ENCODE measurements at regions not wholly inside any gene's neighbourhood (a gene's known extent, or its start where the extent isn't known, plus 50 kb on each side); places are given as distances from the start of the nearest gene placed in this dataset.

GRCh38 chr14:71361874-71362273, 454.6 kb downstream of the PCNX1 start:
- no peak overlapping the region for H3K4me3 ChIP-seq
- 95% methylated on average over 8 of the region's 8 CpGs for WGBS
- peak overlapping the region in 1 of 4 donors; percentile 4 for H3K27ac ChIP-seq (replicated peaks in 1 of 4)
- peaks cover 19 to 82% (median 62%) of the 10 kb centered on the region in 4 donors for H3K4me1 ChIP-seq
- no peak for DNase-seq (ENCODE audit: extremely low spot score)
- no peaks in the 10 kb centered on the region for H3K9me3 ChIP-seq
- TF ChIP-seq EP300 (IDR thresholded peaks at IDR 0.05) (no peak), POLR2AphosphoS5 (IDR thresholded peaks at IDR 0.05) (no peak), POLR2A (IDR thresholded peaks at IDR 0.05; ENCODE audit: low read depth) (no peak), CTCF (IDR thresholded peaks at IDR 0.05) (no peak)
- no peaks in the 10 kb centered on the region for H3K27me3 ChIP-seq
- intact Hi-C loops (cut with DNase I): no loop called here
- H3K36me3 ChIP-seq: no peaks in the 10 kb centered on the region

- TF ChIP-seq POLR2A (IDR thresholded peaks at IDR 0.05; ENCODE audit: low read depth): no peak
- TF ChIP-seq CTCF (IDR thresholded peaks at IDR 0.05): no peak
- TF ChIP-seq POLR2AphosphoS5 (IDR thresholded peaks at IDR 0.05): no peak
- TF ChIP-seq EP300 (IDR thresholded peaks at IDR 0.05): no peak
- H3K4me1 ChIP-seq: peaks cover 19 to 78% (median 58%) of the 10 kb centered on the region in 4 donors
Measured at GRCh38 chr14:71362282-71362681, 455.0 kb downstream of the PCNX1 start.

DNA sequence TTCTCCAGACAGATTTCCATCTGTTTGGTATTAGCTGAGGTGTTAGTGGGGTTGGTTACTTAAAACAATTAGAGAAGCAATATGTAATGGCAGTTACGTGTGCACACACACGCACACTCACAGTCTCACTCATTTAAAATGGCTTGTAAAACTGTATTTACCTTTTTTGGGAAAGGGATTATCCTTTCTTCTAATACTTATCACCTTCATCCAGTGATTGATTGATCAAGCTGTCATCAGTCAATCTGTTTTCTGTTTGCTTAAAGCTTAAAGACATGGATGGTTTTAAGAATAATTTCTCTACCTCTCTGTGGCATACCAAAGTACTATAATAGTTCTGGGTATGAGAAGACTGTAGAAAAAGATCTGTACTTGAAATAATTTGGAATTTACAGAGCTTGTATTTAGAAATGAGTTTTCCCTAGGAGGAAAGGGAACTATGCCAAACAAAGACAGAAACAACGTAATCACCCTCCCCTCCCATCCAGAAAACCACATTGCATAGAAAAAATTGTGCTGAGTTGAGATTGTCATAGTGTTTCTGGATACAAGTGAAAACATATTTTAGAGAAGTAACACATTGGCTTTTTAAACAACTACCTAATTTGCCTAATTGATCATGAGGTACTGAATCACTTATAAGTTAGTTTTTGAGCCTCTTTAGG, 455.8 kb downstream of the PCNX1 start:
- 63% methylated on average over 3 of the region's 3 CpGs for WGBS
- no peak for DNase-seq (ENCODE audit: extremely low spot score)
- peaks cover 19 to 70% (median 53%) of the 10 kb centered on the region in 4 donors for H3K4me1 ChIP-seq
- H3K36me3 ChIP-seq: no peaks in the 10 kb centered on the region
- no peaks in the 10 kb centered on the region for H3K9me3 ChIP-seq
- peak overlapping the region; percentile 17 to 73 (median 60) for H3K27ac ChIP-seq (replicated peaks in 1 of 4)
- no peak overlapping the region for H3K4me3 ChIP-seq
- intact Hi-C loops (cut with DNase I): no loop called here
- no peak for TF ChIP-seq POLR2A (IDR thresholded peaks at IDR 0.05; ENCODE audit: low read depth)
- TF ChIP-seq EP300 (IDR thresholded peaks at IDR 0.05): no peak
- TF ChIP-seq CTCF (IDR thresholded peaks at IDR 0.05): no peak
- no peak for TF ChIP-seq POLR2AphosphoS5 (IDR thresholded peaks at IDR 0.05)
- H3K27me3 ChIP-seq: no peaks in the 10 kb centered on the region

More at GRCh38 chr14:71362282-71362681, 455.0 kb downstream of the PCNX1 start:
- 73% methylated on average over 2 of the region's 2 CpGs for WGBS
- DNase-seq (ENCODE audit: extremely low spot score): peak; percentile 7
- intact Hi-C loops (cut with DNase I): no loop called here
- Histone ChIP-seq H3K9me3 (no peaks in the 10 kb centered on the region), H3K27ac (replicated peaks in 1 of 4) (no peak overlapping the region), H3K36me3 (no peaks in the 10 kb centered on the region), H3K27me3 (no peaks in the 10 kb centered on the region), H3K4me3 (no peak overlapping the region)

- H3K27me3 ChIP-seq: no peaks in the 10 kb centered on the region
- peak overlapping the region; percentile 51 to 73 (median 66) for H3K27ac ChIP-seq (replicated peaks in 1 of 4)
- intact Hi-C loops (cut with DNase I): no loop called here
- peaks cover 19 to 58% (median 43%) of the 10 kb centered on the region in 4 donors for H3K4me1 ChIP-seq
- no peak for DNase-seq (ENCODE audit: extremely low spot score)
- 57% methylated on average over 8 of the region's 8 CpGs for WGBS
- H3K36me3 ChIP-seq: no peaks in the 10 kb centered on the region
- H3K4me3 ChIP-seq: no peak overlapping the region
- TF ChIP-seq POLR2A (IDR thresholded peaks at IDR 0.05; ENCODE audit: low read depth) (no peak), EP300 (IDR thresholded peaks at IDR 0.05) (peak; percentile 5), POLR2AphosphoS5 (IDR thresholded peaks at IDR 0.05) (peak in 1 of 2 donors; percentile 19), CTCF (IDR thresholded peaks at IDR 0.05) (no peak)
- H3K9me3 ChIP-seq: no peaks in the 10 kb centered on the region
Measured at GRCh38 chr14:71363946-71364925, 457.0 kb downstream of the PCNX1 start.

Data from esophagus muscularis mucosa (tissue), 4 donors.